Superior temporal gyrus (tissue), 1 donor: ENCODE measurements at regions not wholly inside any gene's neighbourhood (a gene's known extent, or its start where the extent isn't known, plus 50 kb on each side); places are given as distances from the start of the nearest gene placed in this dataset.

Experiments used
- DNase-seq: peaks from one replicate; pipeline ENCODE4 v3.0.0-alpha.2; 2016; ENCODE audit errors: extremely low spot score

- no peak for DNase-seq
These were observed 220.2 kb upstream of the CPNE8 start for GRCh38 chr12:39125566-39125965.

- no peak for DNase-seq
These were observed 219.4 kb upstream of the CPNE8 start for GRCh38 chr12:39124768-39125167.

- DNase-seq, result no peak
These were observed 218.3 kb upstream of the CPNE8 start for GRCh38 chr12:39123580-39124253.

GRCh38 chr12:39122562-39123204 lies 217.3 kb upstream of the CPNE8 start:
- DNase-seq, result no peak

GRCh38 chr12:39116861-39117260 lies 211.5 kb upstream of the CPNE8 start:
- DNase-seq, result no peak

- DNase-seq, result no peak
These were observed 206.7 kb upstream of the CPNE8 start for GRCh38 chr12:39112064-39112463.

- DNase-seq, result no peak
These were observed 199.7 kb upstream of the CPNE8 start for GRCh38 chr12:39105111-39105510.

- DNase-seq, result peak; percentile 92
These were observed 198.3 kb upstream of the CPNE8 start for GRCh38 chr12:39103552-39104165.

- no peak for DNase-seq
These were observed 197.3 kb upstream of the CPNE8 start for GRCh38 chr12:39102474-39103209.

- DNase-seq, result no peak
These were observed 190.4 kb upstream of the CPNE8 start for GRCh38 chr12:39095636-39096330.

GRCh38 chr12:39081910-39082309 lies 176.5 kb upstream of the CPNE8 start:
- no peak for DNase-seq

- no peak for DNase-seq
These were observed 171.8 kb upstream of the CPNE8 start for GRCh38 chr12:39077226-39077625.

- DNase-seq, result no peak
These were observed 168.7 kb upstream of the CPNE8 start for GRCh38 chr12:39074063-39074462.

GRCh38 chr12:39072658-39073057 lies 167.3 kb upstream of the CPNE8 start:
- DNase-seq, result no peak

- no peak for DNase-seq
These were observed 166.2 kb upstream of the CPNE8 start for GRCh38 chr12:39071611-39072010.

GRCh38 chr12:39070775-39071174 lies 165.4 kb upstream of the CPNE8 start:
- no peak for DNase-seq

GRCh38 chr12:39065455-39065854 lies 160.1 kb upstream of the CPNE8 start:
- DNase-seq, result no peak

GRCh38 chr12:39064708-39065107 lies 159.3 kb upstream of the CPNE8 start:
- no peak for DNase-seq

GRCh38 chr12:39062266-39062996 lies 157.0 kb upstream of the CPNE8 start:
- DNase-seq, result no peak

- no peak for DNase-seq
These were observed 156.2 kb upstream of the CPNE8 start for GRCh38 chr12:39061576-39061975.

GRCh38 chr12:39048395-39048794 lies 143.0 kb upstream of the CPNE8 start:
- no peak for DNase-seq
